ENCODE measurements at regions not wholly inside any gene's neighbourhood (a gene's known extent, or its start where the extent isn't known, plus 50 kb on each side); places are given as distances from the start of the nearest gene placed in this dataset.
"Not testable (repeated sequence)": the region's sequence is repeated elsewhere in the genome, so short reads cannot be mapped to it uniquely, and the experiment has no call there.

DNA sequence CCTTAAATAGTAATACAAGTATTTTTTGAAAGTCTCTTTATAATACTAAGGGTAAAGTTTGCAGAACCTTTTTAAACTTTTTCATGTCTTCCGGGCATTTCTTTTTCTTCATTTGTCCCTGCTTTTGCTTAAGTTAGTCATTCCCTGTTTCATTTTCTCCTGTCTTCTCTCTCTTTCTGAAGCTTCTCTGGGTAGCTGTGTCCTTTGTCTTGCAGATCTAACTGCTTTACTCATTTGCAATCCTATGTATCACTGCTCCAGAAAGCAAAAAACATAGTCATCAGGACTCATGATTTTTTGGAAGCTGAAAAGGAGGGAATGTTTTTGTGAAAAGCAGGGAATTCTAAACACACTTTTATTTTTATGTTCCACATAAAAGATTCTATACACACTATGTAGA is 301.7 kb downstream of the MRPS30 start:
- TF ChIP-seq, protein P1, sequence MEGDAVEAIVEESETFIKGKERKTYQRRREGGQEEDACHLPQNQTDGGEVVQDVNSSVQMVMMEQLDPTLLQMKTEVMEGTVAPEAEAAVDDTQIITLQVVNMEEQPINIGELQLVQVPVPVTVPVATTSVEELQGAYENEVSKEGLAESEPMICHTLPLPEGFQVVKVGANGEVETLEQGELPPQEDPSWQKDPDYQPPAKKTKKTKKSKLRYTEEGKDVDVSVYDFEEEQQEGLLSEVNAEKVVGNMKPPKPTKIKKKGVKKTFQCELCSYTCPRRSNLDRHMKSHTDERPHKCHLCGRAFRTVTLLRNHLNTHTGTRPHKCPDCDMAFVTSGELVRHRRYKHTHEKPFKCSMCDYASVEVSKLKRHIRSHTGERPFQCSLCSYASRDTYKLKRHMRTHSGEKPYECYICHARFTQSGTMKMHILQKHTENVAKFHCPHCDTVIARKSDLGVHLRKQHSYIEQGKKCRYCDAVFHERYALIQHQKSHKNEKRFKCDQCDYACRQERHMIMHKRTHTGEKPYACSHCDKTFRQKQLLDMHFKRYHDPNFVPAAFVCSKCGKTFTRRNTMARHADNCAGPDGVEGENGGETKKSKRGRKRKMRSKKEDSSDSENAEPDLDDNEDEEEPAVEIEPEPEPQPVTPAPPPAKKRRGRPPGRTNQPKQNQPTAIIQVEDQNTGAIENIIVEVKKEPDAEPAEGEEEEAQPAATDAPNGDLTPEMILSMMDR (IDR thresholded peaks at IDR 0.05) = no peak
- ATAC-seq (ENCODE audit: low FRiP score) (no peak), DNase-seq (ENCODE audit: low spot score) (no peak)

DNA sequence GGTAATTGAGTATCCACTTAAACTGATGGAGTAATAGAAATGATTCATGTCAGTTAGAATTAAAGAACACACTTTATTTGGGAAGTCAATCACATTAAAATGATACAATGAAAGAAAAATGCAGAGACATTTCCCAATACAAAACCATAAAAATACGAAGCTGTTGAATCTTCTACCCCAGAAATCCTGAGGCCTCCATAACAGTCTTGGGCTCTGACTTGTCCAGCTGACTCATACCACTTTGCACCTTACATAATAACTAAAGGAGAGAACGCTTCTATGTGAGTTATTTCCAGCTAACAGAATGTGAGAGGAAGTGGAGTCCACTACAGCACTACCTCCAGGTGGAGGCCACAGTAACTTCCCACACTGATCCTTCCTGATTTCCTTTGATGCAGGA is 305.0 kb downstream of the MRPS30 start:
- TF ChIP-seq, protein P1 (IDR thresholded peaks at IDR 0.05) = no peak
- no peak for DNase-seq (ENCODE audit: low spot score)

DNA sequence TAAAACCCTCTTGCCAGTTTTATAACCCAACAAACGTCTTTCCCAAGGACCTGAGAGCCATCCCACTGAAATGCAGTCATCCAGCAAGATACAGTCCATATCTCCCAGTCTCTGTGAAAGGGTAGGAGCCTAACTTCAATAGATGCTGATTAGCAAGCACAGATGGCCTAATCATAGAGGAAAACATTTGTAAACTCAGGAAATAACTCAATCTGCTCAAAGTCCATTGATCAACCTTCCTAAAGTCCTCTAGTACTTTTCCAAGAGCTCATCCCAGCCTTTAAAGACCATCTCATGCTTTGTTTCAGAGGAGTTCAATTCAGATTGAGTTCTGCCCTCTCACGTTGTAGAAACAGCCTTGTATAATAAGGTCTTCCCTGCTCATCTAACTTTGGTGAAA is 324.2 kb downstream of the MRPS30 start:
- DNase-seq (ENCODE audit: low spot score) = no peak
- ATAC-seq (ENCODE audit: low FRiP score) = no peak
- TF ChIP-seq, protein P1 (IDR thresholded peaks at IDR 0.05) = no peak

More for the DNA sequence above, 305.0 kb downstream of the MRPS30 start:
- ATAC-seq (ENCODE audit: low FRiP score) = no peak

DNA sequence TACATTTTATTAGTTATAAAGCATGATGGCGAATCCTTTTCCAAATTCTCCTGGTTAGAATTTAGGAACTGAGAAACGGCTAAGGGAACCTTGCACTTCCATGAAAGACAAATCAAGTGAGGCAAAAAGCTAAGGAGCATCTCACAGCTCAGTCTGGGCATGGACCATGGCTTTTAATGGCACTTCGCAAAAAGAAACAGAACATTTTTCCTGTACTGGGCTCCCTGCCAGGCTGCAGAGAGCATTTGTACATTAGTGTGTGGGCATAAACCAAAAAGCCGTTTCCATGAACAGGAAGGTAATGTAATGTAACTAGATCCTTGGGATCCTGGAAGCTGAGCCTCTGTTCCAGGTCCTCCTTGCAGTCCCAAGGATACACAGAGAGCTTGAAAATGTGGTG is 354.2 kb downstream of the MRPS30 start:
- ATAC-seq (ENCODE audit: low FRiP score) = no peak
- TF ChIP-seq, protein P1 (IDR thresholded peaks at IDR 0.05) = no peak

DNA sequence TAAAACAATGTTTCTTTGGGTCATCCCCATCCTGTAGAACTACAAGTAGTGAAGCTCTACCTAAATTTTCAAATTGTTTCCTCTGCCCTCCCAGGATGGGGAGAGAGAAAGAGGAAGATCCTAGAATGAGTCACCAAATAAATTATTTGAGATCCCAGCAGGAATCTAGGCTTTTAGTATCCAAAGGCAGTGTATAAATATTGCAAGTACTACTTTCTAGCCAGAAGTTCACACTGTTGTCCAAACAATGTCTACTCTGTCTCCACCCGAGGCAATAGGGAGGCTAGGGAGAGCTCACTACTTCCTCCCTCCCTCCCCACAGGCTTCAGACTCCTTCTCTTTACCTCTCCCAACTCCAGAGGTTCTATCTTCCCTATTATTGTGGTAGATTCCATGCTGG is 362.8 kb downstream of the MRPS30 start:
- DNase-seq (ENCODE audit: low spot score) (no peak), ATAC-seq (ENCODE audit: low FRiP score) (no peak)
- TF ChIP-seq, protein P1 (IDR thresholded peaks at IDR 0.05) = no peak

More for the DNA sequence above, 354.2 kb downstream of the MRPS30 start:
- DNase-seq (ENCODE audit: low spot score) = no peak

DNA sequence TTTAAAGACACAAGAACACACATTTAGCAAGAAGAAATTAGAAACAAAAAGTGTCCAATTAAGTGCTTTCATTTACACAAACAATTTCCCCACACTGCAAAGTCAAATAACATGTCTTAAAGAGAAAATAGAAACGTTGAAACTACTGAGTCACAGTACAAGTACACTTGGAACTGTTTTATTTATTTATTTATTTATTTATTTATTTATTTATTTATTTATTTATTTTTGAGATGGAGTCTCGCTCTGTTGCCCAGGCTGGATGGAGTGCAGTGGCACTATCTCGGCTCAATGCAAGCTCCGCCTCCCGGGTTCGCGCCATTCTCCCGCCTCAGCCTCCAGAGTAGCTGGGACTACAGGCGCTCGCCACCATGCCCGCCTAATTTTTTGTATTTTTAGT is 363.9 kb downstream of the MRPS30 start:
- ATAC-seq (ENCODE audit: low FRiP score); DNase-seq (ENCODE audit: low spot score): not testable (repeated sequence)

DNA sequence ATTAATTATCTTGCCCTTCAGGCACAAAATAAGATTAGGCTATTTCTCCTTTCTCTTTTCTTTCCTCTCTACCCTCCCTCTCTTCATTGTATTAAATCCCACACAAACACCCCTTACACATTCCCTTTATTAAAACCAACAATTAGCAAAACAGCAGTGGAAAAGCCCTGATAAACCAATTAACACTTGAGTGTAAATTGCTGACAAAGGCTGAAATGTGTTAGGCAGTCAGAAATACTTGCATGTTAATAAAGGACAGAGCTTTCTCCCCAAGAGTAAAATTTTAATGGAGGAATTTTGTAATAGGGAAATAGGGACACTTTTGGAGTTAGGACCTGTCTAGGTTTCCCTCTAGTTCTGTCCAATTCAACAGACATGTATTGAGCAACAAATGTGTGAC is 370.9 kb downstream of the MRPS30 start:
- DNase-seq (ENCODE audit: low spot score) = no peak
- TF ChIP-seq, protein P1 (IDR thresholded peaks at IDR 0.05) = no peak
- no peak for ATAC-seq (ENCODE audit: low FRiP score)

DNA sequence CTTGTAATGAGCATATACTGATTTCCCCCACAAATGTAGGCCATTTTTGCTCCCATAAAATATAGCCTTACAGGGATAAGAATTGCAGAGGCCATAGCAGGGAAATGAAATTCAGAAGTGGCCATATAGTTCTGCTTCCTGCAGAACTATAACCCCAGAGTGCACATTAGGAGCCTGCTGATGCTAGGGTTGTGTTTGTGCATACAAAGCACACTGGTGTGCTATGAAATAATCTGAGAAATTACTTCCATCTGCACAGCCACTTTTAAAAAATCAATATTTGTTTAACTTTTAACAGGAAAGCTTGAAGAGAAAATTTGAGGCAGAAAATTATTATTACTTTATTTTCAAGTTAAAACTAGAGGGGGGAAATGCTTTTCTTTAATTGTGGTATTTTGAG is 380.3 kb downstream of the MRPS30 start:
- no peak for DNase-seq (ENCODE audit: low spot score)
- TF ChIP-seq, protein P1 (IDR thresholded peaks at IDR 0.05) = no peak
- ATAC-seq (ENCODE audit: low FRiP score) = no peak
